AG04449 (cell line): ENCODE measurements at regions not wholly inside any gene's neighbourhood (a gene's known extent, or its start where the extent isn't known, plus 50 kb on each side); places are given as distances from the start of the nearest gene placed in this dataset.
A peak's percentile ranks its signal among the peaks of the same experiment; 100 is the strongest.

Source experiments
- CTCF ChIA-PET: fragments of 350-600 bp; formaldehyde crosslinking; extraction: SDS; loops from one replicate; lab custom pipeline; 2021; ENCODE audit warnings: antibody characterized with exemption; lab: Yijun Ruan, JAX
- POLR2A ChIA-PET: fragments of 400-600, 350-600 bp; formaldehyde crosslinking; extraction: SDS; loops from one replicate; lab custom pipeline; 2020; ENCODE audit warnings: antibody characterized with exemption, inconsistent platforms; lab: Yijun Ruan, JAX
- DNase-seq: peaks from one replicate; pipeline ENCODE4 v3.0.0-alpha.2; 2010; ENCODE audit warnings: low read depth, low spot score
- H3K4me3 ChIP-seq: 2 replicates; pipeline ENCODE4 v1.5.1; 2011; ENCODE audit warnings: low read depth, mild to moderate bottlenecking, control low read depth, low read length
- CTCF ChIP-seq: IDR thresholded peaks from one replicate; pipeline ENCODE4 v1.5.1; 2011; ENCODE audit warnings: mild to moderate bottlenecking, moderate library complexity, low read length, control low read depth, inconsistent platforms; ENCODE audit not compliant: insufficient read depth; ENCODE audit errors: missing control alignments

GRCh38 chr2:37561615-37562569, 109.5 kb downstream of the CDC42EP3 start:
- ChIA-PET CTCF (interaction anchor here (1.4 to 2.7 kb wide), 4 partner anchors 24 to 315 kb away, joined by 3 to 9 read pairs (median 6); no protein-coding TSS in a partner anchor), POLR2A (interaction anchor here (1.8 kb wide), 1 partner anchor 80 kb away, joined by 3 read pairs; no protein-coding TSS in a partner anchor)
- TF ChIP-seq CTCF: no peak
- no peak overlapping the region for H3K4me3 ChIP-seq
- DNase-seq: peak; percentile 44

- TF ChIP-seq CTCF: no peak
- no peak for DNase-seq
- ChIA-PET POLR2A (no interaction called here), CTCF (interaction anchor here (0.9 to 2.7 kb wide), 7 partner anchors 12 to 314 kb away, joined by 3 to 9 read pairs (median 6); no protein-coding TSS in a partner anchor)
- H3K4me3 ChIP-seq: no peak overlapping the region
Measured at GRCh38 chr2:37563375-37564015, 107.9 kb downstream of the CDC42EP3 start.

GRCh38 chr2:37564356-37564755, 107.1 kb downstream of the CDC42EP3 start:
- no peak for DNase-seq
- CTCF ChIA-PET: interaction anchor here (0.8 to 2.7 kb wide), 5 partner anchors 12 to 313 kb away, joined by 3 to 9 read pairs (median 6); no protein-coding TSS in a partner anchor
- no peak for TF ChIP-seq CTCF
- POLR2A ChIA-PET: no interaction called here
- no peak overlapping the region for H3K4me3 ChIP-seq

DNA sequence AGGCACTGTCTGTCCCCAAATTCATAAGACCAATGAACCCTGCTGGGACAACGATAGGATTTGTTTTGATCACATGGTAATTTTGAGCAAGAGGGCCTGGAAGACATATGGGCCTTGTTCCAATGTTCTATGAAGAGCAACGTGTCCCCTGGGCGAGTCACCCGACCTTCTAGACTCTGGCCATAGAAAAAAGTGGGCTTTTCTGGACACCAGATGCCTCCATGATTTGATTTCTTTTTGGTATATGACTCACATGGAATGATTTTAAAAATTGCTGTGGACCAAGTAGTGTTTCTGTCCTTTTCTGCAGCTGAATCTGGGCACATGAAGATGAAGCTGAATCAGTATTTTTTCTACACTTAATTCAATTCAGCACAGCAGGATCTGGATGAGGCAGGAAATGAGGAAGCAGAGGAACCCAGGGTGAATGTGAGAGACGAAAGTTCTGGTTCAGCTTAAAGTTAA, 104.9 kb downstream of the CDC42EP3 start:
- no peak for DNase-seq
- H3K4me3 ChIP-seq: no peak overlapping the region

GRCh38 chr2:37568565-37568964, 102.9 kb downstream of the CDC42EP3 start:
- POLR2A ChIA-PET: no interaction called here
- CTCF ChIA-PET: no interaction called here

More for the DNA sequence above, 104.9 kb downstream of the CDC42EP3 start:
- POLR2A ChIA-PET: no interaction called here
- CTCF ChIA-PET: interaction anchor here (1.5 to 1.7 kb wide), 2 partner anchors 151 to 311 kb away, joined by 5 read pairs; no protein-coding TSS in a partner anchor
- no peak for TF ChIP-seq CTCF

More at GRCh38 chr2:37568565-37568964, 102.9 kb downstream of the CDC42EP3 start:
- no peak overlapping the region for H3K4me3 ChIP-seq
- DNase-seq: no peak
- no peak for TF ChIP-seq CTCF
